ENCODE measurements at regions not wholly inside any gene's neighbourhood (a gene's known extent, or its start where the extent isn't known, plus 50 kb on each side); places are given as distances from the start of the nearest gene placed in this dataset.

DNA sequence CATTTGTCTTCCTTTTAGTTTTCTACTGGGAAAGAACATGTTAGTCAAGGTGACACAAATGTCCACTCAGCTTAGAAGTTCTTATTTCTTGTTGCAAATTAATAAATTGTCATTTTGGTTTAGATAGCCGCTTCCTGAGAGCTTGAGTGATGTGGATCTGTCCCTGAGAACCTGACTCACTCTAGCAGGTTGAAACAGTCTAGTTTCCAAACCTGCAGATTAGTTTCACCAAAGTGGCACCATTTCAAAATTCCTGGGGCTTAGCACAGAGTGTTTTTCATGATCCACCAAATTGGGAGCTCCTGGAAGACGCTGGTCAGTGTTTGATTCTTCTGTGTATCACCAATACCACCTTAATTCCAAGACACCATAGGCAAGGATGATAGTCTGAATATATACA, 119.4 kb upstream of the TSC22D1 start:
- TF ChIP-seq, protein P1, sequence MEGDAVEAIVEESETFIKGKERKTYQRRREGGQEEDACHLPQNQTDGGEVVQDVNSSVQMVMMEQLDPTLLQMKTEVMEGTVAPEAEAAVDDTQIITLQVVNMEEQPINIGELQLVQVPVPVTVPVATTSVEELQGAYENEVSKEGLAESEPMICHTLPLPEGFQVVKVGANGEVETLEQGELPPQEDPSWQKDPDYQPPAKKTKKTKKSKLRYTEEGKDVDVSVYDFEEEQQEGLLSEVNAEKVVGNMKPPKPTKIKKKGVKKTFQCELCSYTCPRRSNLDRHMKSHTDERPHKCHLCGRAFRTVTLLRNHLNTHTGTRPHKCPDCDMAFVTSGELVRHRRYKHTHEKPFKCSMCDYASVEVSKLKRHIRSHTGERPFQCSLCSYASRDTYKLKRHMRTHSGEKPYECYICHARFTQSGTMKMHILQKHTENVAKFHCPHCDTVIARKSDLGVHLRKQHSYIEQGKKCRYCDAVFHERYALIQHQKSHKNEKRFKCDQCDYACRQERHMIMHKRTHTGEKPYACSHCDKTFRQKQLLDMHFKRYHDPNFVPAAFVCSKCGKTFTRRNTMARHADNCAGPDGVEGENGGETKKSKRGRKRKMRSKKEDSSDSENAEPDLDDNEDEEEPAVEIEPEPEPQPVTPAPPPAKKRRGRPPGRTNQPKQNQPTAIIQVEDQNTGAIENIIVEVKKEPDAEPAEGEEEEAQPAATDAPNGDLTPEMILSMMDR (conservative IDR thresholded peaks at IDR 0.05): no peak
- TF ChIP-seq ZFX (IDR thresholded peaks at IDR 0.05): no peak
